ENCODE measurements at regions not wholly inside any gene's neighbourhood (a gene's known extent, or its start where the extent isn't known, plus 50 kb on each side); places are given as distances from the start of the nearest gene placed in this dataset.

DNA sequence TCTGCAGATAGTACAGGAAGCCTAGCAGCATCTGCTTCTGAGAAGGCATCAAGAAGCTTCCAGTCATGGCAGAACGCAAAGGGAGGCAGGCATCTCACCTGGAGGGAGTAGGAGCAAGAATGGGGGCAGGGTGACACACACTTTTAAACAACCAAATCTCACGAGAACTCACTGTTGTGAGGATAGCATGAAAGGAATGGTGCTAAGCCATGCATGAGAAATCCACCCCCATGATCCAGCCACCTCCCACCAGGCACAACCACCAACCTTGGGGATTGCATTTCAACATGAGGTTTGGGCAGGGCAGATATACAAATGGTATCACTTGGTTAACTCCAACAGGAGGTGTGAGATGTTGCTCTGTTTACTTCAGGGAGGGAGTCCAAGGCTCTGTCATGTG lies 612.0 kb upstream of the KIRREL3 start:
- no peak for DNase-seq (ENCODE audit: low spot score)
- no peak for TF ChIP-seq SP1 (CRISPR knock-in tag; conservative IDR thresholded peaks at IDR 0.05)
- no peak for TF ChIP-seq FOXP1 (CRISPR knock-in tag; IDR thresholded peaks at IDR 0.05; ENCODE audit: borderline replicate concordance)
- TF ChIP-seq NR3C1 (CRISPR knock-in tag; conservative IDR thresholded peaks at IDR 0.05; ENCODE audit: low read depth) = no peak
- no peak for TF ChIP-seq JUN (CRISPR knock-in tag; IDR thresholded peaks at IDR 0.05)
- TF ChIP-seq, protein P1, sequence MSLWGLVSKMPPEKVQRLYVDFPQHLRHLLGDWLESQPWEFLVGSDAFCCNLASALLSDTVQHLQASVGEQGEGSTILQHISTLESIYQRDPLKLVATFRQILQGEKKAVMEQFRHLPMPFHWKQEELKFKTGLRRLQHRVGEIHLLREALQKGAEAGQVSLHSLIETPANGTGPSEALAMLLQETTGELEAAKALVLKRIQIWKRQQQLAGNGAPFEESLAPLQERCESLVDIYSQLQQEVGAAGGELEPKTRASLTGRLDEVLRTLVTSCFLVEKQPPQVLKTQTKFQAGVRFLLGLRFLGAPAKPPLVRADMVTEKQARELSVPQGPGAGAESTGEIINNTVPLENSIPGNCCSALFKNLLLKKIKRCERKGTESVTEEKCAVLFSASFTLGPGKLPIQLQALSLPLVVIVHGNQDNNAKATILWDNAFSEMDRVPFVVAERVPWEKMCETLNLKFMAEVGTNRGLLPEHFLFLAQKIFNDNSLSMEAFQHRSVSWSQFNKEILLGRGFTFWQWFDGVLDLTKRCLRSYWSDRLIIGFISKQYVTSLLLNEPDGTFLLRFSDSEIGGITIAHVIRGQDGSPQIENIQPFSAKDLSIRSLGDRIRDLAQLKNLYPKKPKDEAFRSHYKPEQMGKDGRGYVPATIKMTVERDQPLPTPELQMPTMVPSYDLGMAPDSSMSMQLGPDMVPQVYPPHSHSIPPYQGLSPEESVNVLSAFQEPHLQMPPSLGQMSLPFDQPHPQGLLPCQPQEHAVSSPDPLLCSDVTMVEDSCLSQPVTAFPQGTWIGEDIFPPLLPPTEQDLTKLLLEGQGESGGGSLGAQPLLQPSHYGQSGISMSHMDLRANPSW (CRISPR knock-in tag; conservative IDR thresholded peaks at IDR 0.05; ENCODE audit: low read depth) = no peak
- TF ChIP-seq MXD4 (CRISPR knock-in tag; IDR thresholded peaks at IDR 0.05; ENCODE audit: borderline replicate concordance) = no peak
- H3K4me3 Mint-ChIP-seq = no peak overlapping the region
- no peaks in the 10 kb centered on the region; the same call in 1 of the 2 replicates for H3K27me3 Mint-ChIP-seq (ENCODE audit: low read depth)
- H3K4me1 Mint-ChIP-seq = peaks cover 32% of the 10 kb centered on the region
- H3K36me3 Mint-ChIP-seq = no peaks in the 10 kb centered on the region
- no peak overlapping the region for H3K27ac Mint-ChIP-seq
- ChIA-PET CTCF (no interaction called here), POLR2A (interaction anchor here (0.5 kb wide), 1 partner anchor 197 kb away, joined by 3 read pairs; no protein-coding TSS in a partner anchor)
- peak; percentile 41 for ATAC-seq
- no peaks in the 10 kb centered on the region for H3K9me3 Mint-ChIP-seq

DNA sequence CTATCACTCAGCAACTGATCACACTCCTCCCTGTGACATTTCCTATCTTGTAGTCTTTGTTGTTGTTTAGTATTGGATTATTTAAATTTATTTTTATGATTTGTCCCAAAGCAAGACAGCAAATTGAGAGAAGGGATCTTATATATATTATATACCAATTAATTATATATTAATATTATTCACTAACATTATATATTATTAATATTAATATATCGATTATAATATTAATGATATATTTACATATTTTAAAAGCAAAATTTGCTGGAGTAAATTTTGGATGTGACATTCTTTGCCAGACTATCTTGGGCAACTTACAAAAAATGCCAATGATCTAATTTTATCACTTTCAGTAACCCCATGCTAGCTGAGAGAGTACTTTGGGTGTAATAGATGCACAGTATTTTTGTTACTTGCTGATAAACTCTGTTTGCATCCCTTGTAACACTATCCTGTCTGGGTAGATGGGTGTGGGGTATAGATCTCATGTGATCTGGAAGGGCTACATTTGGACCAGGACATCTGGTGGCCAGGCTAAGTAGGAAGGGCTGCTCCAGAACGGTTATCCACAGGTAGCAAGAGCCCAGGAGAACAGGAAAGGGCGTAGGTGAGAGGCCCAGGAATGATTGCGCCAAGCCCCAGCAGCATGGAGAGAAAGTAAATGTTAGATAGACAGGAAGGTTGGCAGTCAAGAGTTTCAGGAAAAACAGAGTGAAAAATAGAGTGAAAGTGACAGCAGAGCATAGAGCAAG lies 608.6 kb upstream of the KIRREL3 start:
- no peak overlapping the region for H3K27ac Mint-ChIP-seq
- POLR2A ChIA-PET = no interaction called here
- no peak overlapping the region for H3K4me3 Mint-ChIP-seq
- TF ChIP-seq TCF7 (CRISPR knock-in tag; IDR thresholded peaks at IDR 0.05; ENCODE audit: low read depth) (no peak), NFYB (CRISPR knock-in tag; conservative IDR thresholded peaks at IDR 0.05; ENCODE audit: low read depth) (no peak), HMGA2 (CRISPR knock-in tag; IDR thresholded peaks at IDR 0.05) (peak; percentile 90)
- no peak for ATAC-seq
- DNase-seq (ENCODE audit: low spot score) = no peak
- CTCF ChIA-PET = no interaction called here
- no peaks in the 10 kb centered on the region for H3K9me3 Mint-ChIP-seq
- H3K4me1 Mint-ChIP-seq = peaks cover 32% of the 10 kb centered on the region
- H3K36me3 Mint-ChIP-seq = no peaks in the 10 kb centered on the region
- no peaks in the 10 kb centered on the region; the same call in 1 of the 2 replicates for H3K27me3 Mint-ChIP-seq (ENCODE audit: low read depth)

DNA sequence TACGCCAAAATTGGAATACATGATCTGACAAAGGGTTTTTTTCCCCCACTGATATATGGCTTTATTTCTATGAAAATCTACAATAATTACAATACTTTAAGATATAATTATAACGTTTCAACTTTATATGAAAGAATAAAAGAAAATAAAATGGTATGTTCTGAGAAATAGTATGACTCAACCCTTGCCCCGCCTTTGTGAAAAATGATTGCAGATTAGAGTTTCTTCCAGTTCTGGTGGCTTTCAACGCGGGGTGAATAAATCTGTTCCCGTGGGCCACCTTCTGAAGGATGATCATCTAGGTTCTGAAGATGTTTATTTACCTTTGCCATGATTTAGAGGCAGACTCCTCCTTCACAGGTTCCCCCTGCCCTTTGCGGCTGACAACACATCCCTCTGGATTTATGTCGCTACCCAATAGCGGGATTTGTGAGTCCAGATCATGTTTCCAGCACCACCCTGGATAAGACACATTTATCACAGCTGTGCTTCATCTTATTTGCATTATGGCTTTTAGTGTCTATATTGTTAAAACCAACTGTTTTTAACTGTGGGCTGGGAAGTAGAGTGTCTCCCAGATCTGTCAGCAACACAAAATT lies 607.0 kb upstream of the KIRREL3 start:
- H3K27me3 Mint-ChIP-seq (ENCODE audit: low read depth) = no peaks in the 10 kb centered on the region
- no peak overlapping the region for H3K27ac Mint-ChIP-seq
- H3K4me3 Mint-ChIP-seq = no peak overlapping the region
- ChIA-PET POLR2A (no interaction called here), CTCF (no interaction called here)
- peaks cover 27% of the 10 kb centered on the region for H3K4me1 Mint-ChIP-seq
- no peak for ATAC-seq
- H3K36me3 Mint-ChIP-seq = no peaks in the 10 kb centered on the region
- no peaks in the 10 kb centered on the region for H3K9me3 Mint-ChIP-seq
- DNase-seq (ENCODE audit: low spot score) = no peak
- TF ChIP-seq, protein P2, sequence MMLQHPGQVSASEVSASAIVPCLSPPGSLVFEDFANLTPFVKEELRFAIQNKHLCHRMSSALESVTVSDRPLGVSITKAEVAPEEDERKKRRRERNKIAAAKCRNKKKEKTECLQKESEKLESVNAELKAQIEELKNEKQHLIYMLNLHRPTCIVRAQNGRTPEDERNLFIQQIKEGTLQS (CRISPR knock-in tag; conservative IDR thresholded peaks at IDR 0.05) = no peak
- TF ChIP-seq, protein P3, sequence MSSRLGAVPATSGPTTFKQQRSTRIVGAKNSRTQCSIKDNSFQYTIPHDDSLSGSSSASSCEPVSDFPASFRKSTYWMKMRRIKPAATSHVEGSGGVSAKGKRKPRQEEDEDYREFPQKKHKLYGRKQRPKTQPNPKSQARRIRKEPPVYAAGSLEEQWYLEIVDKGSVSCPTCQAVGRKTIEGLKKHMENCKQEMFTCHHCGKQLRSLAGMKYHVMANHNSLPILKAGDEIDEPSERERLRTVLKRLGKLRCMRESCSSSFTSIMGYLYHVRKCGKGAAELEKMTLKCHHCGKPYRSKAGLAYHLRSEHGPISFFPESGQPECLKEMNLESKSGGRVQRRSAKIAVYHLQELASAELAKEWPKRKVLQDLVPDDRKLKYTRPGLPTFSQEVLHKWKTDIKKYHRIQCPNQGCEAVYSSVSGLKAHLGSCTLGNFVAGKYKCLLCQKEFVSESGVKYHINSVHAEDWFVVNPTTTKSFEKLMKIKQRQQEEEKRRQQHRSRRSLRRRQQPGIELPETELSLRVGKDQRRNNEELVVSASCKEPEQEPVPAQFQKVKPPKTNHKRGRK (CRISPR knock-in tag; IDR thresholded peaks at IDR 0.05; ENCODE audit: borderline replicate concordance) = no peak
- TF ChIP-seq, protein P4, sequence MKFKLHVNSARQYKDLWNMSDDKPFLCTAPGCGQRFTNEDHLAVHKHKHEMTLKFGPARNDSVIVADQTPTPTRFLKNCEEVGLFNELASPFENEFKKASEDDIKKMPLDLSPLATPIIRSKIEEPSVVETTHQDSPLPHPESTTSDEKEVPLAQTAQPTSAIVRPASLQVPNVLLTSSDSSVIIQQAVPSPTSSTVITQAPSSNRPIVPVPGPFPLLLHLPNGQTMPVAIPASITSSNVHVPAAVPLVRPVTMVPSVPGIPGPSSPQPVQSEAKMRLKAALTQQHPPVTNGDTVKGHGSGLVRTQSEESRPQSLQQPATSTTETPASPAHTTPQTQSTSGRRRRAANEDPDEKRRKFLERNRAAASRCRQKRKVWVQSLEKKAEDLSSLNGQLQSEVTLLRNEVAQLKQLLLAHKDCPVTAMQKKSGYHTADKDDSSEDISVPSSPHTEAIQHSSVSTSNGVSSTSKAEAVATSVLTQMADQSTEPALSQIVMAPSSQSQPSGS (CRISPR knock-in tag; IDR thresholded peaks at IDR 0.05; ENCODE audit: borderline replicate concordance, low read depth) = no peak
- TF ChIP-seq ETV6 (CRISPR knock-in tag; IDR thresholded peaks at IDR 0.05) (no peak), JUN (CRISPR knock-in tag; IDR thresholded peaks at IDR 0.05) (no peak), ZNF396 (CRISPR knock-in tag; IDR thresholded peaks at IDR 0.05; ENCODE audit: borderline replicate concordance) (no peak)
- TF ChIP-seq, protein P5, sequence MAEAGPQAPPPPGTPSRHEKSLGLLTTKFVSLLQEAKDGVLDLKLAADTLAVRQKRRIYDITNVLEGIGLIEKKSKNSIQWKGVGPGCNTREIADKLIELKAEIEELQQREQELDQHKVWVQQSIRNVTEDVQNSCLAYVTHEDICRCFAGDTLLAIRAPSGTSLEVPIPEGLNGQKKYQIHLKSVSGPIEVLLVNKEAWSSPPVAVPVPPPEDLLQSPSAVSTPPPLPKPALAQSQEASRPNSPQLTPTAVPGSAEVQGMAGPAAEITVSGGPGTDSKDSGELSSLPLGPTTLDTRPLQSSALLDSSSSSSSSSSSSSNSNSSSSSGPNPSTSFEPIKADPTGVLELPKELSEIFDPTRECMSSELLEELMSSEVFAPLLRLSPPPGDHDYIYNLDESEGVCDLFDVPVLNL (CRISPR knock-in tag; IDR thresholded peaks at IDR 0.05; ENCODE audit: borderline replicate concordance, low read depth) = no peak
- TF ChIP-seq, protein P6, sequence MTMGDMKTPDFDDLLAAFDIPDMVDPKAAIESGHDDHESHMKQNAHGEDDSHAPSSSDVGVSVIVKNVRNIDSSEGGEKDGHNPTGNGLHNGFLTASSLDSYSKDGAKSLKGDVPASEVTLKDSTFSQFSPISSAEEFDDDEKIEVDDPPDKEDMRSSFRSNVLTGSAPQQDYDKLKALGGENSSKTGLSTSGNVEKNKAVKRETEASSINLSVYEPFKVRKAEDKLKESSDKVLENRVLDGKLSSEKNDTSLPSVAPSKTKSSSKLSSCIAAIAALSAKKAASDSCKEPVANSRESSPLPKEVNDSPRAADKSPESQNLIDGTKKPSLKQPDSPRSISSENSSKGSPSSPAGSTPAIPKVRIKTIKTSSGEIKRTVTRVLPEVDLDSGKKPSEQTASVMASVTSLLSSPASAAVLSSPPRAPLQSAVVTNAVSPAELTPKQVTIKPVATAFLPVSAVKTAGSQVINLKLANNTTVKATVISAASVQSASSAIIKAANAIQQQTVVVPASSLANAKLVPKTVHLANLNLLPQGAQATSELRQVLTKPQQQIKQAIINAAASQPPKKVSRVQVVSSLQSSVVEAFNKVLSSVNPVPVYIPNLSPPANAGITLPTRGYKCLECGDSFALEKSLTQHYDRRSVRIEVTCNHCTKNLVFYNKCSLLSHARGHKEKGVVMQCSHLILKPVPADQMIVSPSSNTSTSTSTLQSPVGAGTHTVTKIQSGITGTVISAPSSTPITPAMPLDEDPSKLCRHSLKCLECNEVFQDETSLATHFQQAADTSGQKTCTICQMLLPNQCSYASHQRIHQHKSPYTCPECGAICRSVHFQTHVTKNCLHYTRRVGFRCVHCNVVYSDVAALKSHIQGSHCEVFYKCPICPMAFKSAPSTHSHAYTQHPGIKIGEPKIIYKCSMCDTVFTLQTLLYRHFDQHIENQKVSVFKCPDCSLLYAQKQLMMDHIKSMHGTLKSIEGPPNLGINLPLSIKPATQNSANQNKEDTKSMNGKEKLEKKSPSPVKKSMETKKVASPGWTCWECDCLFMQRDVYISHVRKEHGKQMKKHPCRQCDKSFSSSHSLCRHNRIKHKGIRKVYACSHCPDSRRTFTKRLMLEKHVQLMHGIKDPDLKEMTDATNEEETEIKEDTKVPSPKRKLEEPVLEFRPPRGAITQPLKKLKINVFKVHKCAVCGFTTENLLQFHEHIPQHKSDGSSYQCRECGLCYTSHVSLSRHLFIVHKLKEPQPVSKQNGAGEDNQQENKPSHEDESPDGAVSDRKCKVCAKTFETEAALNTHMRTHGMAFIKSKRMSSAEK (CRISPR knock-in tag; IDR thresholded peaks at IDR 0.05; ENCODE audit: borderline replicate concordance) = no peak
- TF ChIP-seq, protein P7, sequence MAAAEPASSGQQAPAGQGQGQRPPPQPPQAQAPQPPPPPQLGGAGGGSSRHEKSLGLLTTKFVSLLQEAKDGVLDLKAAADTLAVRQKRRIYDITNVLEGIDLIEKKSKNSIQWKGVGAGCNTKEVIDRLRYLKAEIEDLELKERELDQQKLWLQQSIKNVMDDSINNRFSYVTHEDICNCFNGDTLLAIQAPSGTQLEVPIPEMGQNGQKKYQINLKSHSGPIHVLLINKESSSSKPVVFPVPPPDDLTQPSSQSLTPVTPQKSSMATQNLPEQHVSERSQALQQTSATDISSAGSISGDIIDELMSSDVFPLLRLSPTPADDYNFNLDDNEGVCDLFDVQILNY (CRISPR knock-in tag; IDR thresholded peaks at IDR 0.05) = no peak

Data from WTC11 (cell line).